Spleen (tissue), 11 donors: ENCODE measurements at regions not wholly inside any gene's neighbourhood (a gene's known extent, or its start where the extent isn't known, plus 50 kb on each side); places are given as distances from the start of the nearest gene placed in this dataset.

Source experiments
- DNase-seq: peaks from one replicate; pipeline ENCODE4 v3.0.0-alpha.2; 2020
- H3K27ac ChIP-seq, 8 donors: fragments of 200-600 bp; sonication (generic) in 7 of 8; 1 replicate in 4 of 8; 2 replicates in 4 of 8; pipeline versions ENCODE4 v1.5.0 to v1.8.0; 2016 to 2021; ENCODE audit warnings: inconsistent platforms in 4 of 8, mild to moderate bottlenecking in 4 of 8, moderate library complexity in 1 of 8
- H3K27me3 ChIP-seq, 7 donors: fragments of 200-600 bp; sonication (generic) in 6 of 7; replicated peaks in 1 of 7; 1 replicate in 4 of 7; 2 replicates in 3 of 7; pipeline versions ENCODE4 v1.5.0 to v1.8.0; 2016 to 2021; ENCODE audit warnings: inconsistent platforms in 3 of 7, mild to moderate bottlenecking in 1 of 7
- H3K36me3 ChIP-seq, 6 donors: fragments of 200-600 bp; sonication (generic) in 5 of 6; 1 replicate in 4 of 6; 2 replicates in 2 of 6; pipeline versions ENCODE4 v1.5.0 to v1.8.0; 2016 to 2021; ENCODE audit warnings: inconsistent platforms in 2 of 6
- H3K4me1 ChIP-seq, 6 donors: fragments of 200-600 bp; sonication (generic) in 5 of 6; 1 replicate in 3 of 6; 2 replicates in 3 of 6; pipeline versions ENCODE4 v1.5.0 to v1.8.0; 2016 to 2021; ENCODE audit warnings: inconsistent platforms in 3 of 6
- H3K4me3 ChIP-seq, 8 donors: fragments of 200-600 bp; sonication (generic) in 7 of 8; 1 replicate in 4 of 8; 2 replicates in 4 of 8; pipeline versions ENCODE4 v1.5.0 to v1.8.0; 2016 to 2021; ENCODE audit warnings: inconsistent platforms in 4 of 8, mild to moderate bottlenecking in 4 of 8, moderate library complexity in 2 of 8
- H3K9me3 ChIP-seq, 8 donors: fragments of 200-600 bp; sonication (generic) in 7 of 8; 1 replicate in 4 of 8; 2 replicates in 4 of 8; pipeline versions ENCODE4 v1.5.0 to v1.8.0; 2016 to 2021; ENCODE audit warnings: inconsistent platforms in 4 of 8
- POLR2A ChIP-seq, 3 donors: fragments of 450-650 bp; IDR thresholded peaks; one replicate each; pipeline ENCODE4 v1.5.1; 2017; ENCODE audit warnings: antibody characterized with exemption in 3 of 3, mild to moderate bottlenecking in 1 of 3
- POLR2AphosphoS5 ChIP-seq, 3 donors: sonication (generic); formaldehyde crosslinking; IDR thresholded peaks; one replicate each; pipeline ENCODE4 v1.5.1; 2017; ENCODE audit warnings: antibody characterized with exemption in 3 of 3
- WGBS, 5 donors: extraction: QIAGEN DNeasy Blood & Tissue Kit in 3 of 5; methylation state at CpG; one replicate each; pipeline versions ENCODE4 v1.1.5 to v1.1.7; 2013 to 2018; 5-methylcytosine and 5-hydroxymethylcytosine counted together
- intact Hi-C: fragments of 100-400 bp; cut with DNase I; formaldehyde crosslinking; loops from one replicate; pipeline ENCODE4 v1.15.0; 2023; ENCODE audit warnings: low total_unique reads
- TF ChIP-seq, protein P1 (sequence below), 11 experiments: fragments of 200-600 bp in 7 of 11; fragments of 450-650 bp in 4 of 11; sonication (generic) in 4 of 11; IDR thresholded peaks in 8 of 11; conservative IDR thresholded peaks in 3 of 11; 1 replicate in 7 of 11; 2 replicates in 4 of 11; pipeline versions ENCODE4 v1.4.0 to v1.8.0; 2016 to 2021; ENCODE audit warnings: antibody characterized with exemption in 11 of 11, inconsistent platforms in 4 of 11, mild to moderate bottlenecking in 1 of 11
- donor health status: healthy with polysubstance abuse.
- donor health status: DM: no; HTN: no; CAD: no; lungs with moderate emphysema.
- donor health status: DM: no; HTN: no; CAD: no.
- donor health status: Bipolar disorder and iron deficiency.
- donor health status: healthy.
- donor health status: DM: no; HTN: no; CAD: no.
- donor health status: DM: yes; HTN: yes; CAD: no.

DNA sequence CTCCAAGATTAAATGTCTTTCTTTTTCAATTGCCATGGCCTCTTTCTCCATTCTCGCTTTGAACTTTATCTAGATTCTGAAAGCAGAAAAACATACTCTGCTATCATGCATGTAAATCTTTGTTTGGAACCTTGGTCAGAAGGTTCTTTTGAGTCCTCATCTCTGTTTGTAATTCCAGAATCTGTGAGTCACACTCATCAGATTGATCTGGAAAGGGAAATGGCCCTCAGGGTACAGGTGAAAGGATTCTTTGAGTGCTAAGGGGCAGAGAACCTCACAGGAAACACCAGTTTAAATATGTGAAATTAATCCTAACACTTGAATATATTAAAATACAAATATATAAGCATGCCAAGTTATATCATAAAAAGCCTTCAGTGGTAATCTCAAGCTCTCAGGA lies 211.0 kb upstream of the ADGRL3 start:
- no peaks in the 10 kb centered on the region for H3K4me1 ChIP-seq

DNA sequence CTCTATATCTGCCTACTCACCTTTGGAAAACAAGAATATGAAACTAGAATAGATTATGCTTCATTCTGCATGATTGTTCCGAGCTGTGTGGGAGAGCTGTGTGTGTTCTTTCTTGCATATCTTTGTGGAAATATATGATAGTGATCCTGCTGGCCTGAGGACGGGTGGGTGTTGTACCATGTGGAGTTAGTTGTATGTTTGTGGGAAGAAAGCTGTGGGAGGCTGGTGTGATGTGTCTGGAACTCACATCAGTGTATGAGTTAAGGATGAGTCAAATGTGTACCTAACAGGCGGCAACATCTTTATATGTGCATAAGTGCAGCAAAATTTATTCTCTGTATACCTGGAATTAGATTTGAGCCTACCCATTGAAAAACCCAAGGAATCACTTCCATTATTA lies 208.1 kb upstream of the ADGRL3 start:
- Histone ChIP-seq H3K27me3 (no peaks in the 10 kb centered on the region), H3K36me3 (no peaks in the 10 kb centered on the region), H3K4me1 (no peaks in the 10 kb centered on the region), H3K4me3 (no peak overlapping the region), H3K9me3 (peaks cover 0 to 18% (median 4%) of the 10 kb centered on the region in 8 donors), H3K27ac (no peak overlapping the region)
- 48 to 84% (median 72%) methylated on average over 3 of the region's 3 CpGs for WGBS, 5 donors
- TF ChIP-seq POLR2A (IDR thresholded peaks at IDR 0.05), result no peak
- TF ChIP-seq POLR2AphosphoS5 (IDR thresholded peaks at IDR 0.05), result no peak
- TF ChIP-seq, protein P1, sequence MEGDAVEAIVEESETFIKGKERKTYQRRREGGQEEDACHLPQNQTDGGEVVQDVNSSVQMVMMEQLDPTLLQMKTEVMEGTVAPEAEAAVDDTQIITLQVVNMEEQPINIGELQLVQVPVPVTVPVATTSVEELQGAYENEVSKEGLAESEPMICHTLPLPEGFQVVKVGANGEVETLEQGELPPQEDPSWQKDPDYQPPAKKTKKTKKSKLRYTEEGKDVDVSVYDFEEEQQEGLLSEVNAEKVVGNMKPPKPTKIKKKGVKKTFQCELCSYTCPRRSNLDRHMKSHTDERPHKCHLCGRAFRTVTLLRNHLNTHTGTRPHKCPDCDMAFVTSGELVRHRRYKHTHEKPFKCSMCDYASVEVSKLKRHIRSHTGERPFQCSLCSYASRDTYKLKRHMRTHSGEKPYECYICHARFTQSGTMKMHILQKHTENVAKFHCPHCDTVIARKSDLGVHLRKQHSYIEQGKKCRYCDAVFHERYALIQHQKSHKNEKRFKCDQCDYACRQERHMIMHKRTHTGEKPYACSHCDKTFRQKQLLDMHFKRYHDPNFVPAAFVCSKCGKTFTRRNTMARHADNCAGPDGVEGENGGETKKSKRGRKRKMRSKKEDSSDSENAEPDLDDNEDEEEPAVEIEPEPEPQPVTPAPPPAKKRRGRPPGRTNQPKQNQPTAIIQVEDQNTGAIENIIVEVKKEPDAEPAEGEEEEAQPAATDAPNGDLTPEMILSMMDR (IDR thresholded peaks at IDR 0.05 in 8 of 11, conservative IDR thresholded peaks at IDR 0.05 in 3 of 11), result no peak
- intact Hi-C loops, result no loop called here
- no peak for DNase-seq

More for the DNA sequence above, 211.0 kb upstream of the ADGRL3 start:
- TF ChIP-seq POLR2A (IDR thresholded peaks at IDR 0.05) (no peak), POLR2AphosphoS5 (IDR thresholded peaks at IDR 0.05) (no peak)
- TF ChIP-seq, protein P1 (IDR thresholded peaks at IDR 0.05 in 8 of 11, conservative IDR thresholded peaks at IDR 0.05 in 3 of 11), result no peak
- Histone ChIP-seq H3K4me3 (no peak overlapping the region), H3K36me3 (no peaks in the 10 kb centered on the region), H3K27me3 (no peaks in the 10 kb centered on the region), H3K9me3 (peaks cover 0 to 41% (median 25%) of the 10 kb centered on the region in 8 donors), H3K27ac (no peak overlapping the region)
- 60 to 91% (median 63%) methylated on average over 1 of the region's 1 CpG for WGBS, 5 donors
- intact Hi-C loops, result no loop called here
- DNase-seq, result no peak

DNA sequence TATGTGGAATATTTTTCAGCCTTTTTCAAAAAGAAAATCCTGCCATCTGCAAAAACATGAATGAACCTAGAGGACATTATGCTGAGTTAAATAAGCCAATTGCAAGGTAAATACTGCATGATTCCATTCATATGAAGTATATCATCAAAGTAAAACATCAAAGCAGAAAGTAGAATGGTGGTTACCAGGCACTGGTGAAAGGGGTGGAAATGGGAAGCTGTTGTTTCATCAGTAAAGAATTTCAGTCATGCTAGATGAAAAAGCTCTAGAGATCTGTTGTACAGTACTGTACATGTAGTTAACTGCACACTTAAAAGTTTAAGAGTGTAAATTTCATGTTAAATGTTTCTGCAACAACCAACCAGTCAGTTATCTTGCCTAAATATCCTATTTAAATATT lies 196.8 kb upstream of the ADGRL3 start:
- TF ChIP-seq POLR2AphosphoS5 (IDR thresholded peaks at IDR 0.05) (no peak), POLR2A (IDR thresholded peaks at IDR 0.05) (no peak)
- TF ChIP-seq, protein P1 (IDR thresholded peaks at IDR 0.05 in 8 of 11, conservative IDR thresholded peaks at IDR 0.05 in 3 of 11), result no peak
- Histone ChIP-seq H3K27me3 (no peaks in the 10 kb centered on the region), H3K27ac (no peak overlapping the region), H3K36me3 (no peaks in the 10 kb centered on the region), H3K9me3 (peaks cover 0 to 41% (median 30%) of the 10 kb centered on the region in 8 donors), H3K4me3 (no peak overlapping the region), H3K4me1 (no peaks in the 10 kb centered on the region)
- intact Hi-C loops, result no loop called here
- no peak for DNase-seq

DNA sequence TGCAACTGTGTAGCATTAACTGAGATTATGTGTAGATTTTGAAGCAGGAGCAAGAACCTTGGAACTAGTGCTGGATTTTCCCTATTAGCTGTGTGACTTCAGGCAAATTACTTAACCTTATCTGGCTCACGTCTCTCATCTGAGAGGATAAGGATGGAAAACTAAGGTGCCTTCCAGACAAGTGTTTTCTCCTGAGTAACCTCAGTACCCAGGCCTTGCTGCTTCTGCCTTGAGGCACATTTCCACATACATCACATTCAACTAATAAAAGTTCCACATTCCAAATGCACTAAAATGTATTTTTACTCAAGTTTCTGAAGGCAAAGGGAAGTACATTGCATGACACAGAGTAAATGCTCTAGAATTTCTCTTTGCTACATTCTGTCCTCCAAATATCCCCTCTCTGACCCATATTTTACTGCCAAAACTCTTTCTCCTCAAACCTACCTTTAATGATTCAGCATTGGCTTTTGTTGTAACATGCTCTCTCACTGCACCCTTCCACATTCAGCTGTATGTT lies 195.4 kb upstream of the ADGRL3 start:
- H3K27ac ChIP-seq, result no peak overlapping the region
- TF ChIP-seq, protein P1 (IDR thresholded peaks at IDR 0.05 in 8 of 11, conservative IDR thresholded peaks at IDR 0.05 in 3 of 11), result no peak
- TF ChIP-seq POLR2A (IDR thresholded peaks at IDR 0.05), result no peak
- TF ChIP-seq POLR2AphosphoS5 (IDR thresholded peaks at IDR 0.05), result no peak
- DNase-seq, result no peak
- peaks cover 0 to 39% (median 31%) of the 10 kb centered on the region in 8 donors for H3K9me3 ChIP-seq
- intact Hi-C loops, result no loop called here
- H3K27me3 ChIP-seq, result no peaks in the 10 kb centered on the region
- no peaks in the 10 kb centered on the region for H3K36me3 ChIP-seq
- H3K4me1 ChIP-seq, result no peaks in the 10 kb centered on the region
- no peak overlapping the region for H3K4me3 ChIP-seq
- 61 to 84% (median 78%) methylated on average over 1 of the region's 1 CpG for WGBS, 5 donors
